Fibroblast of skin of right quadriceps (primary cell): ENCODE measurements at regions not wholly inside any gene's neighbourhood (a gene's known extent, or its start where the extent isn't known, plus 50 kb on each side); places are given as distances from the start of the nearest gene placed in this dataset.
A peak's percentile ranks its signal among the peaks of the same experiment; 100 is the strongest.

Experiments
- DNase-seq: peaks from one replicate; pipeline ENCODE4 v3.0.0-alpha.2; 2013

DNA sequence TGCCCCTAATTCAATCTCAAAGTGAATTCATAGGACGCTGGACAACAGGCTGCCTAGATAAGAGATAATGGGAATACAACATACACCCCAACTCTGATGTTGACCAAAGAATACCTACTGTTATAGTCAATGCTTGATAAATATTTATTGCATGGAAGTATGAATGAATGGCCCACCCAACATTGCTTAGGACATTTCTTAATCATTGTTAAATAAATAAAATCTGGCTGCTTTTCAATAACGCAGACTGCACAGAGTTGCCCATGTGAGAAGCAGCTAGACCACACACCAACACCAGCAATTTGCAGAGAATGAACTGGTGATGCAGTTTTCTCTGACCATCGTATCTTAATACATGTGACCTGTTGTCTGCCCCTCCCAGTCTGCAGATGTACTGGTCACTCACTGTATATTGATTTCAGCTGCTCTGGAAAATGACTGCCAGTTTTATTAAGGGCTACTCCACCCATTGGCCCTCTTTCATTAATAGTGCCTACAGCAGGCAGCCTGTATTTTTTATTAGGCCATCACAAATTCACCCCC, 236.2 kb upstream of the WWC1 start:
- DNase-seq, result no peak

- no peak for DNase-seq
These were observed 235.5 kb upstream of the WWC1 start for GRCh38 chr5:168055961-168056360.

GRCh38 chr5:168056499-168057182, 234.8 kb upstream of the WWC1 start:
- DNase-seq, result no peak

DNA sequence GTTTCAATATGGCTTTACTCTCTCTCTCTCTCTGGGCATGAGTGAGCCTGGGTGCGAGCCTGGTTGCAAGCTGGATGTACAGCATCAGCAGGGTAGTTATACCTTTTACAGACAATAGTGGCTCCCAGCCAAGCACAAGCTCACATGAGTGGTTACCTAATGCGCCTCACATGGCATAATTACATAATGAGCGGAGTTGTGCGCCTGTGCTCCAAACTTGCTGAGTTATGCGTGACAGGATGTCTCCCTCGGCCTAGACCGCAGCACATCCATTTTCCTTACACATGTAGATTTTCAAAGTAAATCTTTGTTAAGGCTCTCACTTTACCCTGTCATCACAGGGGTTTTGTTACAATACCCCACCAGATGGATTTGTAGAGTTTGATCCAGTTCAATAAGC, 233.5 kb upstream of the WWC1 start:
- no peak for DNase-seq

GRCh38 chr5:168059131-168059530, 232.3 kb upstream of the WWC1 start:
- DNase-seq, result no peak

DNA sequence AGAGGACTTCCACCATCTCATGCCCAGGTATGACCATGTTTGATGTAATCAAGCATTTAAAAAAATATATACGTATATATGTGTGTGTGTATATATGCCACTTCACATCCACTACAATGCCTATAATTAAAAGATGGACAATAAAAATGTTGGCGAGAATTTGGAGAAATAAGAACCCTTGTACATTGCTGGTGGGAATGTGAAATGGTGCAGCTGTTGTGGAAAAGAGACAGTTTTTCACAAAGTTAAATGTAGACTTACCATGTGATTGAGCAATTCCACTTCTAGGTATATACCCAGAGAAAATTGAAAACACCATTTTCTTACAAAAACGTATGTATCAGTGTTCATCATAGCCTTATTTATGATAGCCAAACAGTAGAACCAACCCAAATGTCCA, 229.2 kb upstream of the WWC1 start:
- no peak for DNase-seq

DNA sequence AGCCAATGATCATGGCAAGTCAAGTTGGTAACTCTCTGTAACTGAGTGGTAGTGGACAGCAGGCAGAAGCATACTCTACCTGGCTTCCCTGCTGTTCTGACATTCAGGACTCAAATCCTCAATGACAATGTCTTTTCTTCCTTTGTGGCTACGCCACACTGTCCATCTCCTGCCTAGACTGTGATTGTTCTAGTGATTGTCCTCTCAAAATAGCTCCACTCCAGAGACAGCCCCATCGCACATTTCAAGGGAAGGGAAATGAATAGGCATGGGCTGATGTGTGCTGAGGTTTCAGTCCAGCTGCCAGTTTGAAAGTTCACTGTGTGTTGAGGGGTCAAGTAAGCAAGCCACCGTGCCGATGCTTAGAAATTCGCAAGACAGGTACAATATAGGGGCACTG, 227.0 kb upstream of the WWC1 start:
- DNase-seq, result no peak

- no peak for DNase-seq
These were observed 226.4 kb upstream of the WWC1 start for GRCh38 chr5:168064933-168065622.

DNA sequence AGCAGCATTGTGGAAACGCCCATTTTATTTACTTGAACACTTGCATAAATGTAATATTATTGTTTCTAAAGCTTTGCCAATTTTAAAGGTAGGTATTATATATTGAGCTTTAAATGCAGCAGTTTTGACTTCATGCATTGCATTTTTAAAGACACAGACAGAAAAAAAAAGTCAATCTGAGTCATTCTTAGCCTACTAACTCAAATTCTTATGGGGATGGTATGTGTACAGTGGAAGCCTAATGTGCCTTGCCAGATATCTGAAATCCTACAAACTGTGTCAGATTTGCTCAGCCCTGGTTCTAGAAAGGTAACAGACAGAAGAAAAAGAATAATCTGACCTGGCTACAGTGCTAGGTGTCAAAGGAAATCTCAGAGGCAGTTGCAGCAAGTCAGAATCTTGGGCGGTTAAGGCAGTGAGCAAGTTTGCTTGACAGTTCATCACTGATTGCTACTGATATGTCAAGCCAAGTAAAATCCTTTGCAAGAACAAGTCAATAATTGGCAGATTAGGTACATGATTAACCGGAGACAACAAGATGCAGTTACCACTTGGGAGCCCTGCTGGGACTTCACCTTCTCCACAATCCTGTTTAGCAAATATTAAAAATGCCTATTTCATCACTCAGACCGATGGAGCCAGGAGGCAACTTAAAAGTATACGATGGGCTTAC, 224.8 kb upstream of the WWC1 start:
- DNase-seq, result peak; percentile 39

GRCh38 chr5:168070761-168071160, 220.7 kb upstream of the WWC1 start:
- no peak for DNase-seq

DNA sequence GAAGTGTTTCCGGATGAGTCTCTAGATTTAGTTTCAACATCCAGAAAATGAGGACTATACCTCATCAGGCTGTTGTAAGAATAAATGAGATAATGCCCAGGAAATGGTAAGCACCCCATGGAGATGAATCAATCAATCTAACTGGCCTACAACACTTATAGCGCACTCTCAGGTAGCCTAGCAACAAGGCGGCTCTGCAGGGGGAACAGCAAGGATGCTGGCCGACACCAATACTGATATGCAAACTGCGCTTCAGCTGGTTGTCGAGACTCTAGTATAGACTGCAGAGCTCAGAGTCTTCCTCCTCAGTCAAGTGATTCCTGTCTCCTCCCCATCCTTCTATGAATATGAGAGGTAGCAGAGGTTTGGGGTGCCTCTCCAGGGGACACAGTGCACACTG, 218.8 kb upstream of the WWC1 start:
- no peak for DNase-seq

- DNase-seq, result no peak
These were observed 218.1 kb upstream of the WWC1 start for GRCh38 chr5:168073311-168073710.

GRCh38 chr5:168073991-168074800, 217.2 kb upstream of the WWC1 start:
- DNase-seq, result peak; percentile 76

- no peak for DNase-seq
These were observed 216.1 kb upstream of the WWC1 start for GRCh38 chr5:168075387-168075786.

- peak; percentile 87 for DNase-seq
These were observed 214.9 kb upstream of the WWC1 start for GRCh38 chr5:168076561-168076991.

DNA sequence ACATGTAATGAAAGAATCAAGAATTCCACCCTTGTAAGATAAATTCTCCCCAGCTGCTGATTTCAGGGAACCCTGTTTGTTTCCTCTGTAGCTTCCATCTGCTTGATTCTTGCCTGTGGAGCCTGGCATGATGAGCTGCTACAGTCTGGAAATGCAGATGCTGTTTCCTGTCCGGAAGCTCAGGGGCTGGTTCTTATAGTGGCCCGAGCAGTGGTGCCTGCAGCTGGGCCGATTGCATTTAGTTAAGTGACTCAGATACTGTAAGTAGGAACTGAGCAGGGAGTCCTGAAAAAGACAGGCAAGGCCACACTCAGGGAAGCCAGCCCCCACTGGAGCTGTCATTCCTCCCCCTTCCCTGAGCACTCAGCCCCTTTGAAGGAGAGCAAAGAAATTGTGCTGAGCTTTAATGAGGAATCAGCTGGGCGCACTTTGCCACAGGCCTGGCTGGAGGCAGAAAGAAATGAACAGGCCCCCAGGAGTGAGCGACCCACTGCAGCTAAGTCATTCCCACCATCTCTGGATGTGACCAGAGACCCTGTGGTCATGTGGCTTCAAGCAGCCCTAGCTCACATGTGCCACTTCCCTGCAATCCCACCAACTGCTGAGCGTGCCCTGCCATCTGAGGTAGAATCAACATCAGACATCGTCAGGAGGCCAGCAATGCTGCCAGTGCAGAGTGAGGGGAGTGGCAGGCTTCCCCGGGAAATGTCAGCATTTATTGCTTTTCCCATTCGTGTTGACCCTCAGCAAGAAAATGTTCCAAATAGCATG, 206.0 kb upstream of the WWC1 start:
- DNase-seq, result peak; percentile 79

GRCh38 chr5:168086104-168086610, 205.3 kb upstream of the WWC1 start:
- peak; percentile 89 for DNase-seq

- DNase-seq, result no peak
These were observed 204.7 kb upstream of the WWC1 start for GRCh38 chr5:168086746-168087145.

GRCh38 chr5:168088410-168089173, 202.9 kb upstream of the WWC1 start:
- DNase-seq, result no peak

- no peak for DNase-seq
These were observed 202.1 kb upstream of the WWC1 start for GRCh38 chr5:168089201-168089887.
